ENCODE measurements at regions not wholly inside any gene's neighbourhood (a gene's known extent, or its start where the extent isn't known, plus 50 kb on each side); places are given as distances from the start of the nearest gene placed in this dataset.

- TF ChIP-seq FOXM1 (IDR thresholded peaks at IDR 0.05; ENCODE audit: borderline replicate concordance) (no peak), PKNOX1 (IDR thresholded peaks at IDR 0.05) (no peak), ARNT (IDR thresholded peaks at IDR 0.05) (no peak), ZNF384 (IDR thresholded peaks at IDR 0.05) (no peak)
Measured at GRCh38 chr7:118863966-118864365, 639.5 kb downstream of the ANKRD7 start.
